Epithelial cell of esophagus (primary cell): ENCODE measurements at regions not wholly inside any gene's neighbourhood (a gene's known extent, or its start where the extent isn't known, plus 50 kb on each side); places are given as distances from the start of the nearest gene placed in this dataset.

ENCODE experiments used
- DNase-seq: peaks from one replicate; pipeline ENCODE4 v3.0.0; 2010; ENCODE audit warnings: low read depth
- H3K4me3 ChIP-seq: 2 replicates; pipeline ENCODE4 v1.5.1; 2011; ENCODE audit warnings: mild to moderate bottlenecking, low read length, control low read depth
- TF ChIP-seq, protein P1 (sequence below): IDR thresholded peaks from 2 replicates; pipeline ENCODE4 v1.5.1; 2011; ENCODE audit warnings: low read depth, mild to moderate bottlenecking, low read length, control low read depth, inconsistent platforms; ENCODE audit not compliant: insufficient read depth; ENCODE audit errors: missing control alignments

DNA sequence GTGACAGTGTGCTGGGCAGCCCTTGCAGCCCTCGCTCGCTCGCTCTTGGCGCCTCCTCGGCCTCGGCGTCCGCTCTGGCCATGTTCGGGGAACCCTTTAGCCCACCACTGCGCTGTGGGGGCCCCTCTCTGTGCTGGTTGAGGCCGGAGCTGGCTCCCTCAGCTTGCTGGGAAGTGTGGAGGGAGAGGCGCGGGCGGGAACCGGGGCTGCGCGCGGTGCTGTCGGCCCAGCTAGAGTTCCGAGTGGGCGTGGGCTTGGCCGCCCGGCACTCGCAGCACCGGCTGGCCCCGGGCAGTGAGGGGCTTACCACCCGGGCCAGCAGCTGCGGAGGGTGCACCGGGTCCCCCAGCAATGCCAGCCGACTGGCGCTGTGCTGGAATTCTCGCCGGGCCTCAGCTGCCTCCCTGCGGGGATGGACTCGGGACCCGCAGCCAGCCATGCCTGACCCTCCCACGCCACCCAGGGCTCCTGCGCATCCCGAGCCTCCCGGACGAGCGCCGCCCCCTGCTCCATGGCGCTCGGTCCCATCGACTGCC, 770.1 kb upstream of the GALNTL6 start:
- TF ChIP-seq, protein P1, sequence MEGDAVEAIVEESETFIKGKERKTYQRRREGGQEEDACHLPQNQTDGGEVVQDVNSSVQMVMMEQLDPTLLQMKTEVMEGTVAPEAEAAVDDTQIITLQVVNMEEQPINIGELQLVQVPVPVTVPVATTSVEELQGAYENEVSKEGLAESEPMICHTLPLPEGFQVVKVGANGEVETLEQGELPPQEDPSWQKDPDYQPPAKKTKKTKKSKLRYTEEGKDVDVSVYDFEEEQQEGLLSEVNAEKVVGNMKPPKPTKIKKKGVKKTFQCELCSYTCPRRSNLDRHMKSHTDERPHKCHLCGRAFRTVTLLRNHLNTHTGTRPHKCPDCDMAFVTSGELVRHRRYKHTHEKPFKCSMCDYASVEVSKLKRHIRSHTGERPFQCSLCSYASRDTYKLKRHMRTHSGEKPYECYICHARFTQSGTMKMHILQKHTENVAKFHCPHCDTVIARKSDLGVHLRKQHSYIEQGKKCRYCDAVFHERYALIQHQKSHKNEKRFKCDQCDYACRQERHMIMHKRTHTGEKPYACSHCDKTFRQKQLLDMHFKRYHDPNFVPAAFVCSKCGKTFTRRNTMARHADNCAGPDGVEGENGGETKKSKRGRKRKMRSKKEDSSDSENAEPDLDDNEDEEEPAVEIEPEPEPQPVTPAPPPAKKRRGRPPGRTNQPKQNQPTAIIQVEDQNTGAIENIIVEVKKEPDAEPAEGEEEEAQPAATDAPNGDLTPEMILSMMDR: no peak
- H3K4me3 ChIP-seq: no peak overlapping the region
- no peak for DNase-seq

DNA sequence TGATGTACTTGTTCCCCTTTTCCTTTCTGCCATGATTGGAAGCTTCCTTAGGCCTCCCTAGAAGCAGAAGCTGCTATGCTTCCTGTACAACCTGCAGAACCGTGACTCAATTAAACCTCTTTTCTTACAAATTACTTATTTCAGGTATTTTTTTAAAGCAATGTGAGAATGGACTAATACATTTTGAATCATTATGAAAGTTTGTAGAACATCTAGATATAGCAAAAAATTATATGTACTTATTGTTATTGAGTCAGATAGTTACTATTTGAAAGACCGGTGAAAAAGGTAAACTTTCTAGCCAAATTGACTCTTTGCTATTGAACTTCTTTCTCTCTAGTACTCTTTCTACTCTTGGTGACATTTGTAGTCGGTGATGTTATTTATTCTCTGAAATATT, 777.3 kb upstream of the GALNTL6 start:
- no peak for DNase-seq
- no peak overlapping the region for H3K4me3 ChIP-seq
- TF ChIP-seq, protein P1: no peak

DNA sequence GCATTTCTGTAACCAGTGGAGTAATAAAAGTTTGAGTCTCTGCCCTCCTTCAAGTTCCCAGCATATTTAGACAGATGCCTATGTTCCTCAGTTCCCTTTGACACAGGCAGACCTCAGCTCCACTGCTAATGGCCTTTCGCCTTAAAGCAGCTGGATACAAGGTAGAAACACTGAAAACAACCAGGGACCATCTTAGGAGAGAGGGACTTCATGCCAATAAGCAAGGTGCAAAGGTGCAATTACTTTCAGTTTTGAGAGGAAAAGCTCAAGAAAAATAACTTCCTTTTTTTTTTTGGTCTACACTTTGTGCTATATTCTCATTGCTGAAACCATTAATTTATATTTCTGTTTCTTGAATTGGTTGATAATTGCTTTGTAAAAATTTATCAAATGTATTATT, 781.9 kb upstream of the GALNTL6 start:
- TF ChIP-seq, protein P1: no peak
- H3K4me3 ChIP-seq: no peak overlapping the region
- no peak for DNase-seq

DNA sequence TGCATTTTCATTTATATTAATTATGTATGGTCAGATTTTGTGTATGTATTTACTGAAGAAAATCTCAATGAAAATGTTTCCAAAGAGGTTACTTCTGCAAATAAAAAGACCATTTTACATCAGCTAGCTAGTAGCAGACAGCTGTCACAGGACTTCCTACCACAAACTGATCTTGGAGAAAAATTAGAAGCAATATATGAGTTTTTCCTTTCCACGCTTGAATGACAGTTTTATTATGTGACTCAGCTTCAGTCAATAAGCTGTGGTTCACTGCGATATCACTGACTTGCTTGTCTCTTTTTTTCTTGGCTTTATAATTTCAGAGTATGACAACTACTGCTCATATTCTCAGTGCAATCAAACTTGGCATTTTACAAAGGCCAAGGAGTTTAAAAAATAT, 787.4 kb upstream of the GALNTL6 start:
- no peak overlapping the region for H3K4me3 ChIP-seq
- DNase-seq: peak; percentile 4
- TF ChIP-seq, protein P1: no peak

DNA sequence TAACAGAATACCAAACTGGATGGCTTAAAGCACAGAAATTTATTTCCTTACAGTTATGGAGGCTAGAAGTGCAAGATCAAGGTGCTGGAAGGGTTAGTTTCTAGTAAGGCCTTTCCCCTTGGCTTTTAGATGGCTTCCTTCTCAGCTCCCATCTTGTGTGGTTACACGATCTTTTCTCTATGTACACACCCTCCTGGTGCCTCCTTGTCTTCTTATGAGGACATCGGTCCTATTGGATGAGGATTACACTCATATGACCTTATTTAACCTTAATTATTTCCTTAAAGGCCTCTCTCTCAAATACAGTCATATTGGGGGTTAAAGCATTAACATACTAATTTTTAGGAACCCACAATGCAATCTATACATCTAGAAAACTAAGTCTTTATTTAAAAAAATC, 787.9 kb upstream of the GALNTL6 start:
- no peak for DNase-seq
- H3K4me3 ChIP-seq: no peak overlapping the region
- TF ChIP-seq, protein P1: no peak

DNA sequence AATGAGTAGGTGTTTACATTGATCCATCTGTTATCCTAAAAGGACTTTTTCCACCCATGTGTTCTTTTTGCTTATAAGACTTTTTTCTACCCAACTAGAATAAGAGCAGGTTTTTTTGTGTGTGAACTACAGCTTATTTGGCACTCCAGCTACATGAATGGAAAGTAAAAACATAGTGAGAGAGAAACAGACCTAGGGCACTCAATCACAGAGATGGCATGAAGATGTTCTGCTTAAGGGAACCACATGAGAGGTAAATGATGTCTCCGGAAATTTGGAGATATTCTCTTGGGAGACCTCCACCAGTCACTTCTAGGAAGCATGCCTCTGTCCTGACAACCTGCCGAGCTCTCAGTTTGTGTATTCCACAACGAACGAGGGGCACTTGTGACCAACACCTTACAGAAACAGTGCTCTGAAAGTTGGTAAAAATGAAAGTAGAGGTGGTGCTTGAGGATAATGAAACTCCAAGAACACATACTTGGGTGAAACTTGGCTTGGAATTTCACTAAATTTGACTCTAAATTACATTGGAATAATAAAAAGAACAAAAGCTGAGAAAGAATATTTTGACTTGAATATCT, 788.4 kb upstream of the GALNTL6 start:
- no peak overlapping the region for H3K4me3 ChIP-seq
- no peak for DNase-seq
- TF ChIP-seq, protein P1: no peak

DNA sequence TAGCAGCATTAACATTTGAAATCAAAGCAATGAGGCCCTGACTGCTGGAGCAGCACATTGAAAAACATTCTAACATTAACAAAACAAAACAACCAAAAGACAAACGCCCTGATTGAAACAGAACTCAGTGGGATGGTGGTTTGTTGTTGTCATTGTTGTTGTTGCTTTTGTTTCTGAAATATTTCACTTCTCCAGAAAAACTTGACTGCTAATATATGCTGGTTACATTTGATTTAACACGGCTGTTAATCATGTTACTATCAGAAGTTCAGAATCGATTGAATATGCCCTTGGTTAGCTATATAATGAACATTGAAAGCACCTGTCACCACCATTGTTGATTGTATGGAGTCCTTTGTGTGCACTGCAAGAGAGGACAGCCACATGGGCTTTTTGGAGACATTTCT, 790.4 kb upstream of the GALNTL6 start:
- TF ChIP-seq, protein P1: no peak
- H3K4me3 ChIP-seq: no peak overlapping the region
- DNase-seq: no peak
